K562 (cell line): ENCODE measurements at regions not wholly inside any gene's neighbourhood (a gene's known extent, or its start where the extent isn't known, plus 50 kb on each side); places are given as distances from the start of the nearest gene placed in this dataset.

ENCODE experiments used
- BCL6 ChIP-seq: fragments of 250-450 bp; sonication (Bioruptor Pico); IDR thresholded peaks from 2 replicates; pipeline ENCODE4 v1.4.0; 2020
- CAMTA2 ChIP-seq: fragments of 250-450 bp; sonication (Bioruptor Pico); conservative IDR thresholded peaks from 2 replicates; pipeline ENCODE4 v1.5.1; 2022
- DPF2 ChIP-seq: fragments of 450-650 bp; IDR thresholded peaks from 2 replicates; pipeline ENCODE4 v1.6.1; 2016
- EGR1 ChIP-seq: fragments of 450-650 bp; conservative IDR thresholded peaks from 2 replicates; pipeline ENCODE4 v1.6.1; 2017; ENCODE audit warnings: mild to moderate bottlenecking
- EZH2 ChIP-seq: IDR thresholded peaks from 2 replicates; pipeline ENCODE4 v1.6.1; 2012; ENCODE audit warnings: low read depth, mild to moderate bottlenecking, inconsistent platforms, low read length, borderline replicate concordance
- JUND ChIP-seq, 2 experiments: IDR thresholded peaks; 2 replicates in 1 of 2; 3 replicates in 1 of 2; pipeline ENCODE4 v1.6.1; 2011; ENCODE audit warnings: borderline replicate concordance in 2 of 2, low read depth in 2 of 2, low read length in 2 of 2, improper control_type of control experiment in 1 of 2, missing biosample characterization in 1 of 2, missing genetic modification characterization in 1 of 2, missing genetic modification reagents in 1 of 2
- KLF10 ChIP-seq: fragments of 250-450 bp; sonication (Bioruptor Pico); IDR thresholded peaks from 2 replicates; pipeline ENCODE4 v1.6.1; 2021; ENCODE audit warnings: matching md5 sums
- MCM5 ChIP-seq: fragments of 450-650 bp; IDR thresholded peaks from 2 replicates; pipeline ENCODE4 v1.6.1; 2016; ENCODE audit warnings: low read depth
- NRF1 ChIP-seq, 2 experiments: fragments of 450-650 bp; IDR thresholded peaks in 1 of 2; conservative IDR thresholded peaks in 1 of 2; 2 replicates each; pipeline ENCODE4 v1.6.1; 2014; ENCODE audit warnings: mild to moderate bottlenecking in 2 of 2
- POLR2A ChIP-seq: fragments of 450-650 bp; conservative IDR thresholded peaks from 2 replicates; pipeline ENCODE4 v1.6.1; 2016
- RBFOX2 ChIP-seq: fragments of 200-400 bp; formaldehyde crosslinking; IDR thresholded peaks from 2 replicates; pipeline ENCODE4 v1.6.1; 2017; ENCODE audit warnings: low read depth, mild to moderate bottlenecking, low read length, moderate library complexity
- TCF7L2 ChIP-seq: fragments of 150-350 bp; IDR thresholded peaks from 2 replicates; pipeline ENCODE4 v1.6.1; 2016; ENCODE audit warnings: low read depth, mild to moderate bottlenecking, low read length, moderate library complexity
- TF ChIP-seq, protein P1 (sequence below): sonication (generic); formaldehyde crosslinking; IDR thresholded peaks from 2 replicates; pipeline ENCODE4 v1.9.0; 2022; ENCODE audit warnings: mild to moderate bottlenecking, missing genetic modification reagents
- TF ChIP-seq, protein P2 (sequence below), 3 experiments: IDR thresholded peaks in 2 of 3; conservative IDR thresholded peaks in 1 of 3; 2 replicates each; pipeline ENCODE4 v1.5.1; 2011 to 2012; ENCODE audit warnings: low read length in 3 of 3, mild to moderate bottlenecking in 3 of 3, control low read depth in 2 of 3, improper control_type of control experiment in 1 of 3, inconsistent platforms in 1 of 3, low read depth in 1 of 3, mixed read lengths in 1 of 3, moderate library complexity in 1 of 3; ENCODE audit not compliant: insufficient read depth in 2 of 3

DNA sequence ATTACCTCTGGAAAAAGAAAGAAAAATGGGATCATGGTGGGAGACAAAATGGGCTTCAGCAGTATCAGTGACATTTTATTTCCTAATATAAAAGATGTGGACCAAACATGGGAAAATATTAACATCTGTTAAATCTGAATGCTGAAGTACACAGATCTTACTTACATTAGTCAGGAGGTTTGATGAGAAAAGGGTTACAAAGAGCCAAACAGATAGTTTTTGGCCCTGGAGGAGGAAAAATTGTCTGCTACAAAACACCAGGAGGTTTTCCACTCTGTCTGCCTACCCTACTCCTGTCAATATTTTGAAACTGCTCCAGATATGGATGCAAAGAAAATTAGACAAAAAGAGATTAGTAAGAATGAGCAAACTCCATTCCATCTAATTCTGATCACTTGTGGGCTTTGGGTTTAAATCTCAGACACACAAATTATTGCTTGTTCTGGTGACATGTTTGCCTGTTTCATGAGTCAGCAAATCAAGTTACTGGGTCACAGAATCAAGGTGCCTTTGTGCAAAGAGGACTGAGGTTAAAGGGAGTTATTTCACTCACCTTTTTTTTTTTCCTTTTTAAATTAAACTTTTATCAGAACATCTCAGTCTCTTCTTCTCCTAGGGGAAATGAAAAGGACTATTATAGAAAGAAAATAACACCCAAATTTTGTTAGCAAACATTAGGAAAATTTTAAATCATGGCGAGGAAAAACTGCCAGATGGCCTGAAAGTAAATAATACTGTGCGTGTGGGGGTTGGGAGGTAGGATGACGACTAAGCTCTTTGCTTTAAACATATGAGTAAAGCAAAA, 87.0 kb upstream of the SPATS2L start:
- TF ChIP-seq BCL6 (CRISPR knock-in tag), result no peak
- TF ChIP-seq DPF2, result no peak
- TF ChIP-seq JUND (IDR thresholded peaks at IDR 0.05; ENCODE audit: borderline replicate concordance, low read depth, low read length), result no peak
- TF ChIP-seq JUND (tag; IDR thresholded peaks at IDR 0.05; ENCODE audit: borderline replicate concordance, low read depth, low read length), result no peak
- no peak for TF ChIP-seq RBFOX2
- TF ChIP-seq EGR1, result no peak
- TF ChIP-seq, protein P1, sequence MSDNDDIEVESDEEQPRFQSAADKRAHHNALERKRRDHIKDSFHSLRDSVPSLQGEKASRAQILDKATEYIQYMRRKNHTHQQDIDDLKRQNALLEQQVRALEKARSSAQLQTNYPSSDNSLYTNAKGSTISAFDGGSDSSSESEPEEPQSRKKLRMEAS (CRISPR knock-in tag), result no peak
- TF ChIP-seq MCM5, result no peak
- no peak for TF ChIP-seq NRF1 (conservative IDR thresholded peaks at IDR 0.05 in 1 of 2, IDR thresholded peaks at IDR 0.05 in 1 of 2)
- TF ChIP-seq, protein P2, sequence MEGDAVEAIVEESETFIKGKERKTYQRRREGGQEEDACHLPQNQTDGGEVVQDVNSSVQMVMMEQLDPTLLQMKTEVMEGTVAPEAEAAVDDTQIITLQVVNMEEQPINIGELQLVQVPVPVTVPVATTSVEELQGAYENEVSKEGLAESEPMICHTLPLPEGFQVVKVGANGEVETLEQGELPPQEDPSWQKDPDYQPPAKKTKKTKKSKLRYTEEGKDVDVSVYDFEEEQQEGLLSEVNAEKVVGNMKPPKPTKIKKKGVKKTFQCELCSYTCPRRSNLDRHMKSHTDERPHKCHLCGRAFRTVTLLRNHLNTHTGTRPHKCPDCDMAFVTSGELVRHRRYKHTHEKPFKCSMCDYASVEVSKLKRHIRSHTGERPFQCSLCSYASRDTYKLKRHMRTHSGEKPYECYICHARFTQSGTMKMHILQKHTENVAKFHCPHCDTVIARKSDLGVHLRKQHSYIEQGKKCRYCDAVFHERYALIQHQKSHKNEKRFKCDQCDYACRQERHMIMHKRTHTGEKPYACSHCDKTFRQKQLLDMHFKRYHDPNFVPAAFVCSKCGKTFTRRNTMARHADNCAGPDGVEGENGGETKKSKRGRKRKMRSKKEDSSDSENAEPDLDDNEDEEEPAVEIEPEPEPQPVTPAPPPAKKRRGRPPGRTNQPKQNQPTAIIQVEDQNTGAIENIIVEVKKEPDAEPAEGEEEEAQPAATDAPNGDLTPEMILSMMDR (IDR thresholded peaks at IDR 0.05 in 2 of 3, conservative IDR thresholded peaks at IDR 0.05 in 1 of 3; ENCODE audit: insufficient read depth in 2 of 3, low read depth in 1 of 3, low read length in 3 of 3), result no peak
- no peak for TF ChIP-seq EZH2
- no peak for TF ChIP-seq KLF10 (CRISPR knock-in tag)
- TF ChIP-seq TCF7L2, result no peak
- no peak for TF ChIP-seq POLR2A
- no peak for TF ChIP-seq CAMTA2
